ENCODE measurements at regions not wholly inside any gene's neighbourhood (a gene's known extent, or its start where the extent isn't known, plus 50 kb on each side); places are given as distances from the start of the nearest gene placed in this dataset.

DNA sequence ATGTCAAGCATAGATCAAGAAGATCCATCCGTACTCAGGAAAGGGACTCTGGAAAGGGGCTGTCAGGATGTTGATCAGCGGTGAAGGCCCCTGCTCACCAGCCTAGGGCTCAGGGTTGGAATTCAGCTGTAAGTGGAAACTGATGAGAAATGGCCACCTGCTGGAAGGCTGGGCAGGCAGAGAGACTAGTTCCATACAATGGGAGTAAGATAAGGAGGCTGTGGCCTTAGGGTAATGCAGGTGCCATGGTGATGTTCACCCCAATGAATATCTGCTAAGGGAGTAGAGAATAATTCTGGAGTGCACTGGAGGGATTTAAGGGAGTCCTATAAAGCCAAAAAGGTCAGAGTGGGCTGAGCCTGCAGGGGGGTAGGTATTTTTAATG is 256.6 kb downstream of the CYRIA start:
- TF ChIP-seq, protein P1, sequence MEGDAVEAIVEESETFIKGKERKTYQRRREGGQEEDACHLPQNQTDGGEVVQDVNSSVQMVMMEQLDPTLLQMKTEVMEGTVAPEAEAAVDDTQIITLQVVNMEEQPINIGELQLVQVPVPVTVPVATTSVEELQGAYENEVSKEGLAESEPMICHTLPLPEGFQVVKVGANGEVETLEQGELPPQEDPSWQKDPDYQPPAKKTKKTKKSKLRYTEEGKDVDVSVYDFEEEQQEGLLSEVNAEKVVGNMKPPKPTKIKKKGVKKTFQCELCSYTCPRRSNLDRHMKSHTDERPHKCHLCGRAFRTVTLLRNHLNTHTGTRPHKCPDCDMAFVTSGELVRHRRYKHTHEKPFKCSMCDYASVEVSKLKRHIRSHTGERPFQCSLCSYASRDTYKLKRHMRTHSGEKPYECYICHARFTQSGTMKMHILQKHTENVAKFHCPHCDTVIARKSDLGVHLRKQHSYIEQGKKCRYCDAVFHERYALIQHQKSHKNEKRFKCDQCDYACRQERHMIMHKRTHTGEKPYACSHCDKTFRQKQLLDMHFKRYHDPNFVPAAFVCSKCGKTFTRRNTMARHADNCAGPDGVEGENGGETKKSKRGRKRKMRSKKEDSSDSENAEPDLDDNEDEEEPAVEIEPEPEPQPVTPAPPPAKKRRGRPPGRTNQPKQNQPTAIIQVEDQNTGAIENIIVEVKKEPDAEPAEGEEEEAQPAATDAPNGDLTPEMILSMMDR (IDR thresholded peaks at IDR 0.05) = no peak
- TF ChIP-seq POLR2AphosphoS5 (IDR thresholded peaks at IDR 0.05) = no peak
- TF ChIP-seq POLR2A (IDR thresholded peaks at IDR 0.05) = no peak
- Histone ChIP-seq H3K4me1 (replicated peaks) (no peaks in the 10 kb centered on the region), H3K4me3 (no peak overlapping the region), H3K27me3 (replicated peaks; ENCODE audit: insufficient read depth) (no peaks in the 10 kb centered on the region), H3K9me3 (no peaks in the 10 kb centered on the region), H3K27ac (no peak overlapping the region), H3K36me3 (no peaks in the 10 kb centered on the region)
- no peak for DNase-seq (ENCODE audit: low spot score)
- intact Hi-C loops (cut with DNase I) = no loop called here
- WGBS = 89% methylated on average over 2 of the region's 2 CpGs

DNA sequence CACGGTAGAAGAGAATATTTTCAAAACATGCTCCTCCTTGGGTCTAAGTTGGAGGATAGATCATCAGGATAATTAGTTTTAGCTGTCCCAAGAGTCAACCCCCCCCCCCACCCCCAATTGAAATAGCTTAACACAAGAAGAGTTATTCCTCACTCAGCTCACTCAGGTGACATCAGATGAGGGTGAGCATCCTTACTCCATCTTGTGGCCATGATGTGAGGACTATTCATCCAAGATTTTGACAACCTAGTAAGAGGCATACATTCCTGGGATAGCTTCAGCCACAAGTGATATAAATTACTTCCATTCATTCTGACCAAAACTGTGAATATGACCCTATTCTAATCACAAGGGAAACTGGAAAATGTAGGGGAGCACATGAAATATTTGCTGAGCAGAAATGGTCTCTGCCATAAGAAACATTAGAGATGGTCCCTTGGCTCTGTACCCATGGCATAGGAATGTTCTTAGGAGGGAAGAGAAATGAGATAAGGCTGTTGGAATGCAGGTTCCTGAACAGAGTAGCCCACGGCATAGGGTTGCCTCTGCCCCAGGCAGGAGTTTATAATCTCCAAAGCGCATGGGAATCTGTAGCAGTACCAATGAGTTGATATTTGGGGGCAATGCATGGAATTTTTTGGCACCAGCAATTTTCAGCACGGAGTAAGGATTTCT is 257.2 kb downstream of the CYRIA start:
- Histone ChIP-seq H3K27ac (no peak overlapping the region), H3K27me3 (replicated peaks; ENCODE audit: insufficient read depth) (no peaks in the 10 kb centered on the region), H3K4me1 (replicated peaks) (no peaks in the 10 kb centered on the region), H3K4me3 (no peak overlapping the region), H3K36me3 (no peaks in the 10 kb centered on the region), H3K9me3 (no peaks in the 10 kb centered on the region)
- no peak for DNase-seq (ENCODE audit: low spot score)
- TF ChIP-seq, protein P1 (IDR thresholded peaks at IDR 0.05) = no peak
- no peak for TF ChIP-seq POLR2A (IDR thresholded peaks at IDR 0.05)
- TF ChIP-seq POLR2AphosphoS5 (IDR thresholded peaks at IDR 0.05) = no peak
- 69% methylated on average over 4 of the region's 4 CpGs for WGBS
- intact Hi-C loops (cut with DNase I) = no loop called here

DNA sequence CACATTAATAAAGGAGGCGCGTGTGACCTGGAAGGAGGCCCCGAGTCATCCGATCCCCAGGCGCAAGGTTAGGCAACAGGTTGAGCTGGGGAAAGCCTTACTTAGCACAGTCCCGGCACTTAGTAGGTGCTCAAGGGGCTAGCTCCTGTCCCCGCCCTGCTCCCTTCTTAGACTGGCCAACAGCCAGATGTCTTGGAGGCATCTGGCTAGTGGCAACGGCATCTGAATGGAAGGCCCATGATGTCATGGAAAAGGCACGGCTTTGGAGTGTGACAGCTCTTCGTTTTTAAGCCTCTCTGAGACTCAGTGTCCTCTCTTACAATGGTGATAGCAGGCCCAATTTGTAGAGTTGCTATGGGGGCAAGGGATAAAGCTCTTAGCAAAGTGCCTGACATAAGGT is 258.3 kb downstream of the CYRIA start:
- TF ChIP-seq, protein P1 (IDR thresholded peaks at IDR 0.05) = no peak
- TF ChIP-seq POLR2AphosphoS5 (IDR thresholded peaks at IDR 0.05) = no peak
- no peak for TF ChIP-seq POLR2A (IDR thresholded peaks at IDR 0.05)

DNA sequence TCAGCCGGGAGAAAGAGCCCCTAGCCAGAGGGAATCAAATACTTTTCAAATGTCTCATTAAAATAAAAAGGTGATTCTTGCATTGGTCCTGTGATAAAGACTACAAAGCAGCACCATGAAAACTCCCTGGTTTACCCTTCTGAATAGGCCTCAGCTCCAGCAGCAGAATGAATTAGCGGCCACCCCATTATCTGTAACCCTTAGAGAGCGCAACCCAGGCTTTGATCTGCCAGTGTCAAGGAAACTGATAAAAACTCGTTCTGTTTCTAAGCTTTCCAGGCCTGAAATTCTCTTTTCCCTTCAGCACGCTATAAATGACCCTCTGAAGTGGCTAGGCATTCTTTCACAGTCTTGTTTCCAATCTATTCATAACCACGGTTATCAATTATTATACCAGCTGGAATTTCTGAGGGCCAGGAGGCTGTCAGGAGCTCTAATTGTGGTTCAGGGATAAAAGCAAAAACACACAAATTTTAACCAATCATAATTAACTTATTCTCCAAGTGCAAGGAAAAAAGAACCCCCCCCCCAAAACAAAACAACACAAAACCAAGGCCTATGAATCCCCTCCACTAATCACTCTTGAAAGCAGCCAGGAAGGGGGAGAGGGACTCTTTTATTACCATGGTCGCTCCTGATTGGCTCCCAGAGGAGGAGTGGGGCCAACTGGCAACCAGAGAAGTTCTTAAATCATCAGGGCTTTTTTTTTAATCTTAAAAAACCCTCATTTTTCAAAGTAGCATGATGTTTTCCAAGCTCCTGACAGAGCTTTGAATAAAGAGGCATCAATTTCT is 258.9 kb downstream of the CYRIA start:
- Histone ChIP-seq H3K9me3 (no peaks in the 10 kb centered on the region), H3K27me3 (replicated peaks; ENCODE audit: insufficient read depth) (no peaks in the 10 kb centered on the region), H3K27ac (no peak overlapping the region), H3K4me1 (replicated peaks) (no peaks in the 10 kb centered on the region), H3K36me3 (no peaks in the 10 kb centered on the region), H3K4me3 (no peak overlapping the region)
- intact Hi-C loops (cut with DNase I) = no loop called here
- TF ChIP-seq POLR2A (IDR thresholded peaks at IDR 0.05) = no peak
- TF ChIP-seq POLR2AphosphoS5 (IDR thresholded peaks at IDR 0.05) = no peak
- TF ChIP-seq, protein P1 (IDR thresholded peaks at IDR 0.05) = no peak
- no peak for DNase-seq (ENCODE audit: low spot score)
- 74% methylated on average over 7 of the region's 7 CpGs for WGBS

More for the DNA sequence above, 258.3 kb downstream of the CYRIA start:
- Histone ChIP-seq H3K27ac (no peak overlapping the region), H3K4me3 (no peak overlapping the region), H3K36me3 (no peaks in the 10 kb centered on the region), H3K27me3 (replicated peaks; ENCODE audit: insufficient read depth) (no peaks in the 10 kb centered on the region), H3K9me3 (no peaks in the 10 kb centered on the region), H3K4me1 (replicated peaks) (no peaks in the 10 kb centered on the region)
- 72% methylated on average over 10 of the region's 10 CpGs for WGBS
- intact Hi-C loops (cut with DNase I) = no loop called here
- DNase-seq (ENCODE audit: low spot score) = no peak
